ENCODE measurements at regions not wholly inside any gene's neighbourhood (a gene's known extent, or its start where the extent isn't known, plus 50 kb on each side); places are given as distances from the start of the nearest gene placed in this dataset.
"Not testable (repeated sequence)": the region's sequence is repeated elsewhere in the genome, so short reads cannot be mapped to it uniquely, and the experiment has no call there.

DNA sequence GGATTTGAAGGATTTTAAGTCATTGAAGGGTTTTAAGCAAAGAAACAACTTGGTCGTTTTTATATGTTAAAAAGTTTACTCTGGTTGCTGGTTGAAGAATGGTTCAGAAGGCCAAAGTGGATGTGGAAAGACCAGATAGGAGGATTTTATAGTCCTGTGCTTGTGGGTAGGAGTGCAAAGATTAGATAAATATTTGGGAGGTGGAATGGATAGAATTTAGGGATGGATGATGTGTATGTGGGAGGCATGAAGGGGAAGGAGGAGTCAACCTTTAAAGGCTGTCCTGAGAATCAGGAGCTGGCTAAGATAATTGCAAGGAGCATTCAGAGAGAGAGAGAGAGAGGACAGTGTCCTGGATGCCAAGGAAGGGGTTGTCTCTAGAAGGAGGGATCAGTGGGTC is 190.1 kb upstream of the SPRED2 start:
- DNase-seq: no peak

- DNase-seq: no peak
Observed at GRCh38 chr2:65620524-65620923, 188.1 kb upstream of the SPRED2 start.

DNA sequence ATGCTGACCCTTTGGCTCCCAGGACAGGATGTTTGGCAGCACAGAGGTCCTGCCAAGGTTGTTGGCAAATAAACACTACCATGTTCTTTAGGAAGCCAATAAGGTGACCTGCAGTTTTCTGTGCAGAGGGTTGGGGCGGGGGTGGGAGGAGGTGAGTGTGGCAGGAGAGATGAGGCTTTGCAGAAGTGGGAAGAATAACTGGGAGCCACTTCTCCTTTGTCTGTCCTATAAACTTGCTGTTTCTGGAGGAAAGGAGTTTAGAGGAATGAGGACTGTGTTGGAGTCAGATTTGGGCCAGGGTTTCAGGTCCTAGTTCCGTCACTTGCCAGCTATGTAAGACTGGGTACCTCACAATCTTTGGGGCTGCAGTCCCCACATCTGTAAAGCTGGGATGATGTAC is 187.6 kb upstream of the SPRED2 start:
- no peak for DNase-seq

DNA sequence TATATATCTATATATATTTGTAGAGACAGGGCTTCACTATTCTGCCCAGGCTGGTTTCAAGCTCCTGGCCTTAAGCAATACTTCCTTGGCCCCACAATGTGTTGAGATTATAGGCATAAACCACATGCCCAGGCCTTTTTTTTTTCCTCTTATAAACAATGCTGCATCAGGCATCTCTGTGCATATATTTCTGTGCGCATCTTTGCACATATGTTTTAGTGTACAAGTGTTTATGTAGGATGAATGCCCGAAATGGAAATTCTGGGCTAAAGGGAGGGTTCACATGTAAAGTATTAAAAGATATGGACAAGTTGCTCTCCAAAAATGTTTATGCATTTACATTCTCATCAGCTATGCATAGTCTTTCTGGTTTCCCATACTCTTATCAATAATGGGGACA is 183.2 kb upstream of the SPRED2 start:
- no peak for DNase-seq

DNA sequence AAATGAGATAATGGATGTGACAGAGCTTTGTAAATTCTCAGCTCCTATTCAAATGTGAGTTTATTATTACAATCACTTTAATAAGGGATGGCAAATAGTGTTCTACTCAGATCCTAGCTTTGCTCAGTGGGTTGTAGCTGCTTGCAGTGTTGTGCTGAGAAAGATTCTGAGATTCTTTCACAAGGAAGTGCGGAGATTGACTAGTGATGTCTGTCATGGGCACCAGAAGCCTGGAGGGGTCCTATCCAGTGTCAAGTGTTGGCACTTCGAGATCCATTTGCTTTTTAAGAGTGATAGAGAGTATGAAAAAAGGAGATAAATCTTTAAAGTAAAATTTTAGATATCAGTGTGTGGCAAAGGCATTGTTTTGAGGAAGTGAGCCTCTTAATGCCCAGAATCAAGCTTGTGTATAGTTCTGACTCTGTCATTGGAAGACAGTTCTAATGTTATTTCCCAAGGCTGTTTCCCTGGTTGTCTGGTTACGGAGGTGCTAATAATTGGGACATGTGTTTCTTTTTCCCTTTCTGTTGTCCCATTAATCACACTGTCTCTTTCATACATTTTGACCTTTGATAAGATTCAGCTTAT is 181.7 kb upstream of the SPRED2 start:
- DNase-seq: no peak

DNA sequence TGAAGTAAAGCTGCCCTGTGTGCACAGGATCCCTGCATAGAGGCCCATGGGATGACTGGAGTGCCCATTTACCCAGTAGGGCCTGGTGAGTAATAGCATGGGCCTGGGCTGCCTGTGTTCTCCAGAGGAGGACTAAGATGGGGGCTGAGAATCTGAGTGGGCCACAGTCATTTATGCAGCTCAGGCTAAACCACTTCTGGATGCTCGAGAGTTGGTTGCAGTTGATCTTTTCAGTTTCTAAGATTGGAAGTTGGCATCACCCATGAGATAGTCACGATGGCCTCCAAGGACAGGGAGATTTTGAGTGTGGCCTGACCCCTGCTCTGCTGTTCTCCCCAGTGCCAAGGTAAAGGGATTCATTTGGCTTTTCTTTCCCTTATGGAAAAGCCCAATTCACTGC is 179.1 kb upstream of the SPRED2 start:
- no peak for DNase-seq

DNA sequence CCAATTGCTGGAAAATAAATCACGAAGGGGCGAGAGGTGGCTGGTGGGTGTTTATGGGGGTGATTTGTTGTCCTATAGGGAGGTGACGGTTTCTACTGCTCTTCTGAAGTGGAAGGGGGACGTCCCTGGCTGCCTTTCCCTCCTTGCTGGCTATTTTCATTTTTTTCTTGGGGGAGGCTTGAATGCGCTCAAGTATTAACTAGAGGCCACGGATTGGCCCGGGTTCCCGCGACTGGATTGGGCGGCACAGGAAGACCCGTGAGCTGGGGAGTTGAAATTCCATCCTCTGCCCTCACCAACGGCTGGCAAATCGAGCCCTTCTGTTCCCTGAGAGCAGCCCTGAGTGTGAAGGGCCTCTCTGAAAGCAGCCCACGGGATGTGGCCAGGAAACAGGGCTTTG is 176.5 kb upstream of the SPRED2 start:
- DNase-seq: no peak

GRCh38 chr2:65608466-65608865 is 176.1 kb upstream of the SPRED2 start:
- no peak for DNase-seq

DNA sequence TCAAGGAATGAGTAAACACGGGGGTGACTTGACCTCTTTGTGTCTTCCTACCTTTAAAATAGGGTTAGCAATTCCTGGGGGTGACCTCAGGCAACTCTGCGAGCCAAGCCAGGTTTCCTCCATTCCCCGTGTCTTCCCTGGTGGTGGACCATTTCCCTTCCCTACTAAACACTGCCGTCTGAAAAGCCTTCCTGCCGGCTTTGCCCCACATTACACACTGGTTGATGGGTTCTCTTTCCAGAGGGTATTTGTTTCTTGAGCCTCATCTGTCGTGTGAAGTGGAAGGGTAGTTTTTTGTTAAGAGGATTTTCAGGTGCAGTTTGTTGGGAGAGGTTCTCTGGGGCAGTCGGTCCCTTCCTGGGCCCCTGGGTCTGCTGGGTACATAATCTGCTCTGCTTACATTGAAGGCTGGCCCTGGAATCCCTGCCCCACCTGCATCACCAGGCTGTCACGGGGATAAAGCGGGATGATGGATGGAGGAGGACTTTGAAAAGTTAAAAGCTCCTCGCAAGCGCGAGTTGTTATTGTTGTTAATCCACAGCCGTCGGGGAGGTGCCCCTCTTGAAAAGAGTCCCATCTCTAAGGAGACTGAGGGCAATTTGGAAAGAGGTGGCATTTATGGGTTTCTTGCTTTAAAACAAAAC is 175.4 kb upstream of the SPRED2 start:
- DNase-seq: no peak

GRCh38 chr2:65605743-65606058 is 173.3 kb upstream of the SPRED2 start:
- no peak for DNase-seq

- no peak for DNase-seq
Observed at GRCh38 chr2:65605058-65605742, 172.8 kb upstream of the SPRED2 start.

- no peak for DNase-seq
Observed at GRCh38 chr2:65604246-65604645, 171.8 kb upstream of the SPRED2 start.

DNA sequence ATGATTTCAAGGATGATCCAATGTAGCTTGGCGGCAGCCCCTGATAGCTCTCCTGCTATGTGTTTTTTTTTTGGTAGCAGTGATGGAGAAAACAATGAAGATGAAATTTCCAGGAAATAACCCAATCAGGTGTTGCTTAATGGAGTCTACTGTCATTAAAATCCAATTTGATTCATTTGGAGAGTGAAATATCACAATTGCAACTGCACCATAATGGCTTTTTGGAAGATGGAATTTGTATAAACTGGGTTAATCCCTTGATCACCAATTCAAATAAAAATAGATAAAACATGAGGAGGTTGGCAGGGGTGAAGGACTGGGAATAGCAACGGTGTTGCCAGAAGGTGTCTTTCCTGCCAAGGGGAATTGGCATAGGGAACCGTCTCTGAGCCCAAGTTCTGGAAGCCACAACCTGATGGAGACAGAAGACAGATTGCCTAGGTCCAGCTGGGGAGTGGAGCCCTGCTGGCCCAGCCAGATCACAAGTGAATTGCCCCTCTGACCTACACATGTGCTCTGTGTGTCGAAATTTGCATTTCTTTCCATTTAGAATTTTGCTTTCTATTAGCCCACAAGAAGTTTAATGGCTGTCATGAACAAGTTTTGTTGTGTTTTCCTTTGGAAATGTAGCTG is 170.3 kb upstream of the SPRED2 start:
- DNase-seq: no peak

DNA sequence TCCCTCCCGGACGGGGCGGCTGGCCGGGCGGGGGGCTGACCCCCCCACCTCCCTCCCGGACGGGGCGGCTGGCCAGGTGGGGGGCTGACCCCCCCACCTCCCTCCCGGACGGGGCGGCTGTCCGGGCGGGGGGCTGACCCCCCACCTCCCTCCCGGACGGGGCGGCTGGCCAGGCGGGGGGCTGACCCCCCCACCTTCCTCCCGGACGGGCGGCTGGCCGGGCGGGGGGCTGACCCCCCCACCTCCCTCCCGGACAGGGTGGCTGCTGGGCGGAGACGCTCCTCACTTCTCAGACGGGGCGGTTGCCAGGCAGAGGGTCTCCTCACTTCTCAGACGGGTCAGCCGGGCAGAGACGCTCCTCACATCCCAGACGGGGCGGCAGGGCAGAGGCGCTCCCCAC is 168.5 kb upstream of the SPRED2 start:
- DNase-seq: not testable (repeated sequence)

- DNase-seq: not testable (repeated sequence)
Observed at GRCh38 chr2:65600351-65600750, 168.0 kb upstream of the SPRED2 start.

DNA sequence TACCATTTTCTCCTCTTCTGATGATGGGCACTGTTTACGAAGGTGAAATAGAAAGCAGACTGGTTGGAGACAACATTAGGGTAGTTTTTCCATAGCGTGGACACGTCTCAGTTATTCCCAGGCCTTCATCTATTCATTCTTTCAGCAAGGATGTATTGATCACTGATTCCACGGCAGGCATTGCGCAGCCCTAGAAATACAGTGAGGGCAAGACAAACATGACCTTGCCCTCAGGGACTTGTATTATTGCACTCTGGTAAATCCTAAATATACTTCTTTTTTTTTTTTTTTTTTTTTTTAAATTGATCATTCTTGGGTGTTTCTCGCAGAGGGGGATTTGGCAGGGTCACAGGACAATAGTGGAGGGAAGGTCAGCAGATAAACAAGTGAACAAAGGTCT is 167.3 kb upstream of the SPRED2 start:
- no peak for DNase-seq

DNA sequence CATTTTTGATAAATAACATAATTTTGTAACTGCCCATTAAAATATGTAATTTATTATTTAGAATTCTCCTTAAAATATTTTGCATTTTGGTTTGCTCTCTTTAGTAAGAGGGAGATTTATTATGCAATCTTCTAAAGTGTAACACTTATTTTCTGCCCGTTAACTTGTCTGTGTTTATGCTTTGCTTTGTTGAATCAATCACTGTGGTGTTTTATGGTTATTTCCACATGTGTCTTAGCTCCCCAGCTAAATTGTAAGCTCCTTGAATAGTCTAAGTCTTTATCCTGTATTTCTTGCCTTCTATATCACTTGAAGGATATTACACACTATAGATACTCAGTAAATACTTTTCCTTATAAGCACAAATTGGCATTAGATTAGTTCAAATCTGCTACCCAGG is 166.6 kb upstream of the SPRED2 start:
- no peak for DNase-seq

- no peak for DNase-seq
Observed at GRCh38 chr2:65598264-65598663, 165.9 kb upstream of the SPRED2 start.

DNA sequence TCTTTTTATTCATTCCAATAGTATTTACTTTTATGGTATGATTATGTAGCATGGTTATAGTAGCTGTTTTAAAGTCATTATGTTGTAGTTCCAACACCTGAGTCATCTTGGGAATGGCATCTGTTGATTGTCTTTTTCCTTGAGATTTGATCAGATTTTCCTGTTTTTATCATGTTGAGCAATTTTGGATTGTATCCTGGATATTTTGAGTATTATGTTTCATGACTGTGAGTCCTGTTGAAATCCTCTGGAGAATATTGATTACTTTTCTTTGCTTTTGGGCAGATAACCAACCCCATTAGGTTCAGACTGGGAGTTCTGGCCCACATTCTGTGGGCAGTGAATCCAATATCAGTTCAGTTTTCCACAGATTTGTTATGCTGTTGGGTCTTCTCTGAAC is 163.2 kb upstream of the SPRED2 start:
- no peak for DNase-seq

GRCh38 chr2:65594150-65594549 is 161.8 kb upstream of the SPRED2 start:
- no peak for DNase-seq

GRCh38 chr2:65589667-65590066 is 157.3 kb upstream of the SPRED2 start:
- no peak for DNase-seq

- no peak for DNase-seq
Observed at GRCh38 chr2:65587779-65588178, 155.4 kb upstream of the SPRED2 start.

- no peak for DNase-seq
Observed at GRCh38 chr2:65586516-65586915, 154.1 kb upstream of the SPRED2 start.

- DNase-seq: no peak
Observed at GRCh38 chr2:65583061-65583460, 150.7 kb upstream of the SPRED2 start.
